ENCODE measurements at regions not wholly inside any gene's neighbourhood (a gene's known extent, or its start where the extent isn't known, plus 50 kb on each side); places are given as distances from the start of the nearest gene placed in this dataset.

- intact Hi-C loops (cut with micrococcal nuclease), result no loop called here
- no TSS peak for BruUV-seq (replicated peaks)
- CTCF ChIA-PET, result no interaction called here
Observed at GRCh38 chr1:48062353-48062752, 65.2 kb upstream of the TRABD2B start.

More at GRCh38 chr1:48062353-48062752, 65.2 kb upstream of the TRABD2B start:
- Histone ChIP-seq H3K9me3 (ENCODE audit: control insufficient read depth, insufficient read depth, low read length) (no peaks in the 10 kb centered on the region), H3K4me1 (ENCODE audit: control insufficient read depth, insufficient read depth, low read length) (no peaks in the 10 kb centered on the region), H3K9ac (ENCODE audit: low read depth, low read length) (no peak overlapping the region), H2AK5ac (ENCODE audit: low read depth, low read length) (no peak overlapping the region), H4K91ac (ENCODE audit: insufficient read depth, low read depth, low read length) (no peak overlapping the region), H2BK5ac (ENCODE audit: low read depth, low read length, poor library complexity, severe bottlenecking) (no peak overlapping the region), H2BK20ac (ENCODE audit: low read depth, low read length) (no peak overlapping the region), H3K36me3 (ENCODE audit: control insufficient read depth, insufficient read depth, low read length) (no peaks in the 10 kb centered on the region), H3K56ac (ENCODE audit: extremely low read depth, insufficient read depth, low read length) (no peak overlapping the region), H2BK120ac (ENCODE audit: low read depth, low read length) (no peak overlapping the region), H2AK9ac (replicated peaks; ENCODE audit: low read depth, low read length, poor library complexity) (no peak overlapping the region), H3K27me3 (ENCODE audit: control insufficient read depth, insufficient read depth, low read length) (no peaks in the 10 kb centered on the region), H3K14ac (replicated peaks; ENCODE audit: low read depth, low read length) (no peak overlapping the region), H4K5ac (ENCODE audit: low read depth, low read length) (no peak overlapping the region), H3K18ac (ENCODE audit: low read depth, low read length) (no peak overlapping the region), H3K4me3 (ENCODE audit: insufficient read depth, low read depth, low read length) (no peak overlapping the region), H3K27ac (ENCODE audit: insufficient read depth, low read length) (no peak overlapping the region), H4K20me1 (ENCODE audit: insufficient read depth, low read length) (no peaks in the 10 kb centered on the region), H4K8ac (ENCODE audit: low read depth in 2 of 2, low read length in 2 of 2) (no peak overlapping the region), H2BK15ac (ENCODE audit: low read depth, low read length) (no peak overlapping the region), H3K9me1 (ENCODE audit: insufficient read depth, low read length) (no peaks in the 10 kb centered on the region), H3K79me1 (ENCODE audit: low read depth in 1 of 2, low read length in 2 of 2) (no peaks in the 10 kb centered on the region), H3K23ac (ENCODE audit: low read depth, low read length) (no peak overlapping the region), H3K4ac (ENCODE audit: low read depth, low read length) (no peak overlapping the region), H3K4me2 (ENCODE audit: low read depth, low read length) (no peak overlapping the region), H2AFZ (replicated peaks; ENCODE audit: low read length, poor library complexity) (no peak overlapping the region)
- dilution Hi-C loops (cut with HindIII; ENCODE audit: low sequenced_read_pairs, unreplicated experiment) (no loop called here), in situ Hi-C loops (cut with MboI; ENCODE audit: low sequenced_read_pairs) (no loop called here)
- TF ChIP-seq POLR2A (IDR thresholded peaks at IDR 0.05; ENCODE audit: low read depth, low read length) (no peak), CTCF (conservative IDR thresholded peaks at IDR 0.05; ENCODE audit: low read depth, low read length) (no peak), USF2 (IDR thresholded peaks at IDR 0.05; ENCODE audit: low read depth, low read length) (no peak), RAD21 (IDR thresholded peaks at IDR 0.05; ENCODE audit: low read length) (no peak), BHLHE40 (IDR thresholded peaks at IDR 0.05; ENCODE audit: low read depth, low read length) (no peak), CHD1 (IDR thresholded peaks at IDR 0.05; ENCODE audit: low read depth, low read length) (no peak)
- POLR2A ChIA-PET (ENCODE audit: unreplicated experiment), result no interaction called here
- ATAC-seq (ENCODE audit: low read depth) (no peak), DNase-seq (no peak)
- no CpG with 5 or more reads among the region's 1 CpG for WGBS, 2 experiments (ENCODE audit: extremely low coverage in 2 of 2, insufficient read length in 1 of 2)

Measured in IMR-90 (cell line).